HepG2 (cell line): ENCODE measurements at regions not wholly inside any gene's neighbourhood (a gene's known extent, or its start where the extent isn't known, plus 50 kb on each side); places are given as distances from the start of the nearest gene placed in this dataset.

Experiments used
- ATAC-seq: fragments of 200-7000 bp; cut with Tn5 transposase; 3 replicates; pipeline ENCODE4 v1.9.1; 2020; ENCODE audit warnings: mild to moderate bottlenecking, moderate library complexity
- BruUV-seq: library from RNA; stranded (reverse); fragments of 400-500 nt; replicated peaks from 2 replicates; lab custom pipeline; 2021; lab: Mats Ljungman, UMichigan
- CTCF ChIA-PET: fragments of 300-600 bp; formaldehyde crosslinking; extraction: SDS; loops from one replicate; lab custom pipeline; 2021; ENCODE audit warnings: low total read pairs, inconsistent platforms, low intra/inter-chr PET ratio; lab: Yijun Ruan, JAX
- POLR2A ChIA-PET: fragments of 350-600 bp; sonication (Branson Sonifier 250); formaldehyde crosslinking; loops from one replicate; lab custom pipeline; 2020; ENCODE audit warnings: antibody characterized with exemption, inconsistent platforms; lab: Yijun Ruan, JAX
- DNase-seq: peaks from one replicate; pipeline ENCODE4 v3.0.0-alpha.2; 2015; ENCODE audit warnings: low spot score
- FAIRE-seq: peaks from 3 replicates; lab custom pipeline; 2011; peaks lifted over from hg19 to GRCh38; lab: Jason Lieb, UNC
- H2AFZ ChIP-seq: one replicate; pipeline ENCODE4 v1.6.1; 2011; ENCODE audit warnings: low read length, inconsistent platforms
- H3K27ac ChIP-seq: fragments of 300-600 bp; 3 replicates; pipeline ENCODE4 v1.8.0; 2011; ENCODE audit warnings: mixed run types, mild to moderate bottlenecking, mixed read lengths, low read length, inconsistent platforms; ENCODE audit not compliant: insufficient read depth; ENCODE audit errors: extremely low read length
- H3K27me3 ChIP-seq, 2 experiments: fragments of 200-600 bp in 1 of 2; 2 replicates in 1 of 2; 3 replicates in 1 of 2; pipeline versions ENCODE4 v1.6.0 to v1.8.0; 2011; ENCODE audit warnings: low read length in 2 of 2, mild to moderate bottlenecking in 2 of 2, moderate library complexity in 2 of 2, inconsistent platforms in 1 of 2; ENCODE audit not compliant: insufficient read depth in 2 of 2, control insufficient read depth in 1 of 2
- H3K36me3 ChIP-seq, 2 experiments: fragments of 200-600 bp in 1 of 2; replicated peaks in 1 of 2; 2 replicates in 1 of 2; 3 replicates in 1 of 2; pipeline versions ENCODE4 v1.5.1 to v1.8.0; 2011; ENCODE audit warnings: low read length in 2 of 2, inconsistent platforms in 1 of 2; ENCODE audit not compliant: insufficient read depth in 2 of 2, control insufficient read depth in 1 of 2
- H3K4me1 ChIP-seq: 2 replicates; pipeline ENCODE4 v1.5.1; 2012; ENCODE audit warnings: low read length, inconsistent platforms; ENCODE audit not compliant: insufficient read depth
- H3K4me2 ChIP-seq: 2 replicates; pipeline ENCODE4 v1.6.0; 2011; ENCODE audit warnings: low read depth, low read length, inconsistent platforms
- H3K4me3 ChIP-seq, 3 experiments: fragments of 200-600 bp in 1 of 3; sonication (generic), shearing (Covaris generic) in 1 of 3; replicated peaks in 1 of 3; 2 replicates each; pipeline ENCODE4 v1.5.1; 2011 to 2016; ENCODE audit warnings: low read length in 3 of 3, inconsistent platforms in 2 of 3, low read depth in 2 of 3, mild to moderate bottlenecking in 2 of 3, control low read depth in 1 of 3, mixed read lengths in 1 of 3; ENCODE audit not compliant: insufficient read depth in 1 of 3
- H3K79me2 ChIP-seq: one replicate; pipeline ENCODE4 v1.6.1; 2011; ENCODE audit warnings: low read length, inconsistent platforms; ENCODE audit not compliant: insufficient read depth
- H3K9ac ChIP-seq: 2 replicates; pipeline ENCODE4 v1.6.0; 2011; ENCODE audit warnings: mild to moderate bottlenecking, low read depth, low read length, inconsistent platforms; ENCODE audit not compliant: insufficient read depth
- H3K9me3 ChIP-seq: 2 replicates; pipeline ENCODE4 v1.5.1; 2012; ENCODE audit warnings: mild to moderate bottlenecking, low read length
- H4K20me1 ChIP-seq: 2 replicates; pipeline ENCODE4 v1.6.0; 2011; ENCODE audit warnings: inconsistent platforms, mild to moderate bottlenecking, low read length, moderate library complexity; ENCODE audit not compliant: insufficient read depth
- ARNT ChIP-seq: fragments of 450-650 bp; IDR thresholded peaks from 2 replicates; pipeline ENCODE4 v1.6.1; 2017
- BRD4 ChIP-seq: sonication (generic); formaldehyde crosslinking; IDR thresholded peaks from 2 replicates; pipeline ENCODE4 v1.4.0; 2020; ENCODE audit warnings: missing genetic modification reagents
- CERS6 ChIP-seq: sonication (generic); formaldehyde crosslinking; IDR thresholded peaks from 2 replicates; pipeline ENCODE4 v1.5.0; 2020; ENCODE audit warnings: missing genetic modification reagents
- KDM6A ChIP-seq: IDR thresholded peaks from 2 replicates; pipeline ENCODE4 v1.6.1; 2016; ENCODE audit warnings: low read depth
- RBM22 ChIP-seq: fragments of 200-400 bp; formaldehyde crosslinking; optimal IDR thresholded peaks from 2 replicates; pipeline ENCODE3; 2017; ENCODE audit warnings: mild to moderate bottlenecking, low read length, moderate library complexity
- TOPORS ChIP-seq: sonication (generic); formaldehyde crosslinking; IDR thresholded peaks from 2 replicates; pipeline ENCODE4 v1.8.0; 2023; ENCODE audit warnings: mild to moderate bottlenecking, missing genetic modification reagents
- ZNF570 ChIP-seq: sonication (generic); formaldehyde crosslinking; IDR thresholded peaks from 2 replicates; pipeline ENCODE4 v1.4.0; 2020; ENCODE audit warnings: mild to moderate bottlenecking, missing genetic modification reagents, borderline replicate concordance
- ZNF737 ChIP-seq: sonication (generic); formaldehyde crosslinking; IDR thresholded peaks from 2 replicates; pipeline ENCODE4 v1.5.0; 2020; ENCODE audit warnings: missing genetic modification reagents, mild to moderate bottlenecking, borderline replicate concordance
- WGBS: methylation state at CpG from one replicate; pipeline ENCODE4 v1.1.6; 2017; ENCODE audit warnings: low lambda C conversion rate; 5-methylcytosine and 5-hydroxymethylcytosine counted together
- in situ Hi-C: cut with HindIII; loops from 2 replicates; pipeline ENCODE4 v1.10.0; 2017; ENCODE audit warnings: low pct_unique_long_range_greater_than_20kb; ENCODE audit not compliant: extremely low pct_ligation_motif_present
- intact Hi-C: fragments of 100-400 bp; cut with micrococcal nuclease; formaldehyde crosslinking; loops from one replicate; pipeline ENCODE4 v1.10.0; 2022; ENCODE audit not compliant: unreplicated experiment
- TF ChIP-seq, protein P1 (sequence below): sonication (generic); formaldehyde crosslinking; conservative IDR thresholded peaks from 2 replicates; pipeline ENCODE4 v1.4.0; 2020; ENCODE audit warnings: mild to moderate bottlenecking, missing genetic modification reagents, moderate library complexity
- TF ChIP-seq, protein P2 (sequence below): sonication (generic); formaldehyde crosslinking; IDR thresholded peaks from 2 replicates; pipeline ENCODE4 v1.8.0; 2022; ENCODE audit warnings: mild to moderate bottlenecking, missing genetic modification reagents, moderate library complexity

DNA sequence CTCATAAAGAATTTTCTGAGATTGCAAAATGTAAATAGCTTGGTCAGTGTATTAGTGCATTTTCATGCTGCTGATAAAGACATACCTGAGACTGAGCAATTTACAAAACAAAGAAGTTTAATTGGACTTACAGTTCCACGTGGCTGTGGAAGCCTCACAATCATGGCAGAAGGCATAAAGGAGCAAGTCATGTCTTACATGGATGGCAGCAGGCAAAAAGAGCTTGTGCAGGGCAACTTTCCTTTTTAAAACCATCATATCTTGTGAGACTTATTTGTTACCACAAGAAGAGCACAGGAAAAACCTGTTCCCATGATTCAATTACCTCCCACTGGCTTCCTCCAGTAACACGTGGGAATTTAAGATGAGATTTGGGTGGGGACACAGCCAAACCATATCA, 112.7 kb upstream of the HDDC2 start:
- Histone ChIP-seq H3K27ac (no peak overlapping the region), H3K27me3 (no peaks in the 10 kb centered on the region; a peak in 1 of 5 replicates), H3K36me3 (no peaks in the 10 kb centered on the region), H3K4me3 (no peak overlapping the region), H3K79me2 (no peaks in the 10 kb centered on the region), H4K20me1 (no peaks in the 10 kb centered on the region), H2AFZ (no peak overlapping the region), H3K4me1 (no peaks in the 10 kb centered on the region), H3K9ac (no peak overlapping the region), H3K9me3 (no peaks in the 10 kb centered on the region), H3K4me2 (no peak overlapping the region)
- intact Hi-C loops = no loop called here
- in situ Hi-C loops = no loop called here
- POLR2A ChIA-PET = no interaction called here
- TF ChIP-seq TOPORS (CRISPR knock-in tag) = no peak
- no peak for FAIRE-seq
- no TSS peak for BruUV-seq
- ATAC-seq = no peak
- CTCF ChIA-PET = no interaction called here
- WGBS = 0% methylated on average over 2 of the region's 2 CpGs
- no peak for DNase-seq

- WGBS = 0% methylated on average over 1 of the region's 1 CpG
- no TSS peak for BruUV-seq
- FAIRE-seq (no peak), ATAC-seq (no peak), DNase-seq (no peak)
- CTCF ChIA-PET = no interaction called here
- no peaks in the 10 kb centered on the region for H3K36me3 ChIP-seq
- no peak overlapping the region for H3K4me2 ChIP-seq
- intact Hi-C loops (no loop called here), in situ Hi-C loops (no loop called here)
- no peak overlapping the region for H3K4me3 ChIP-seq
- no peaks in the 10 kb centered on the region for H3K4me1 ChIP-seq
- TF ChIP-seq ZNF570 = no peak
- no peak for TF ChIP-seq ZNF737 (CRISPR knock-in tag)
- no peak for TF ChIP-seq KDM6A
- no peak for TF ChIP-seq CERS6
- no peak for TF ChIP-seq RBM22
- TF ChIP-seq, protein P1, sequence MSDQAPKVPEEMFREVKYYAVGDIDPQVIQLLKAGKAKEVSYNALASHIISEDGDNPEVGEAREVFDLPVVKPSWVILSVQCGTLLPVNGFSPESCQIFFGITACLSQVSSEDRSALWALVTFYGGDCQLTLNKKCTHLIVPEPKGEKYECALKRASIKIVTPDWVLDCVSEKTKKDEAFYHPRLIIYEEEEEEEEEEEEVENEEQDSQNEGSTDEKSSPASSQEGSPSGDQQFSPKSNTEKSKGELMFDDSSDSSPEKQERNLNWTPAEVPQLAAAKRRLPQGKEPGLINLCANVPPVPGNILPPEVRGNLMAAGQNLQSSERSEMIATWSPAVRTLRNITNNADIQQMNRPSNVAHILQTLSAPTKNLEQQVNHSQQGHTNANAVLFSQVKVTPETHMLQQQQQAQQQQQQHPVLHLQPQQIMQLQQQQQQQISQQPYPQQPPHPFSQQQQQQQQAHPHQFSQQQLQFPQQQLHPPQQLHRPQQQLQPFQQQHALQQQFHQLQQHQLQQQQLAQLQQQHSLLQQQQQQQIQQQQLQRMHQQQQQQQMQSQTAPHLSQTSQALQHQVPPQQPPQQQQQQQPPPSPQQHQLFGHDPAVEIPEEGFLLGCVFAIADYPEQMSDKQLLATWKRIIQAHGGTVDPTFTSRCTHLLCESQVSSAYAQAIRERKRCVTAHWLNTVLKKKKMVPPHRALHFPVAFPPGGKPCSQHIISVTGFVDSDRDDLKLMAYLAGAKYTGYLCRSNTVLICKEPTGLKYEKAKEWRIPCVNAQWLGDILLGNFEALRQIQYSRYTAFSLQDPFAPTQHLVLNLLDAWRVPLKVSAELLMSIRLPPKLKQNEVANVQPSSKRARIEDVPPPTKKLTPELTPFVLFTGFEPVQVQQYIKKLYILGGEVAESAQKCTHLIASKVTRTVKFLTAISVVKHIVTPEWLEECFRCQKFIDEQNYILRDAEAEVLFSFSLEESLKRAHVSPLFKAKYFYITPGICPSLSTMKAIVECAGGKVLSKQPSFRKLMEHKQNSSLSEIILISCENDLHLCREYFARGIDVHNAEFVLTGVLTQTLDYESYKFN = no peak
- TF ChIP-seq, protein P2, sequence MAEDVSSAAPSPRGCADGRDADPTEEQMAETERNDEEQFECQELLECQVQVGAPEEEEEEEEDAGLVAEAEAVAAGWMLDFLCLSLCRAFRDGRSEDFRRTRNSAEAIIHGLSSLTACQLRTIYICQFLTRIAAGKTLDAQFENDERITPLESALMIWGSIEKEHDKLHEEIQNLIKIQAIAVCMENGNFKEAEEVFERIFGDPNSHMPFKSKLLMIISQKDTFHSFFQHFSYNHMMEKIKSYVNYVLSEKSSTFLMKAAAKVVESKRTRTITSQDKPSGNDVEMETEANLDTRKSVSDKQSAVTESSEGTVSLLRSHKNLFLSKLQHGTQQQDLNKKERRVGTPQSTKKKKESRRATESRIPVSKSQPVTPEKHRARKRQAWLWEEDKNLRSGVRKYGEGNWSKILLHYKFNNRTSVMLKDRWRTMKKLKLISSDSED = no peak
- no peak for TF ChIP-seq BRD4 (CRISPR knock-in tag)
- no peak for TF ChIP-seq ARNT
- no peaks in the 10 kb centered on the region for H4K20me1 ChIP-seq
- no peak overlapping the region for H3K27ac ChIP-seq
- H3K79me2 ChIP-seq = no peaks in the 10 kb centered on the region
- no peaks in the 10 kb centered on the region for H3K9me3 ChIP-seq
- no peak overlapping the region for H3K9ac ChIP-seq
- POLR2A ChIA-PET = no interaction called here
- no peaks in the 10 kb centered on the region; a peak in 1 of 5 replicates for H3K27me3 ChIP-seq
- H2AFZ ChIP-seq = no peak overlapping the region
Observed at GRCh38 chr6:125415913-125416312, 114.1 kb upstream of the HDDC2 start.
